SK-N-SH (cell line): ENCODE measurements at regions not wholly inside any gene's neighbourhood (a gene's known extent, or its start where the extent isn't known, plus 50 kb on each side); places are given as distances from the start of the nearest gene placed in this dataset.

Experiments
- CTCF ChIA-PET: fragments of 300-600, 350-600 bp; formaldehyde crosslinking; extraction: SDS; loops from one replicate; lab custom pipeline; 2021; lab: Yijun Ruan, JAX
- POLR2A ChIA-PET: fragments of 350-600 bp; sonication (Branson Sonifier 250); formaldehyde crosslinking; extraction: SDS; loops from one replicate; lab custom pipeline; 2020; ENCODE audit warnings: antibody characterized with exemption, inconsistent platforms; lab: Yijun Ruan, JAX
- DNase-seq: peaks from one replicate; pipeline ENCODE4 v3.0.0; 2012
- H2AFZ ChIP-seq: fragments of 200-600 bp; sonication (generic); 2 replicates; pipeline ENCODE4 v1.8.1; 2016; ENCODE audit warnings: antibody characterized with exemption, mild to moderate bottlenecking, low read depth
- H3F3A ChIP-seq: fragments of 200-600 bp; sonication (generic); replicated peaks from 2 replicates; pipeline ENCODE3; 2016; ENCODE audit warnings: antibody characterized with exemption, mild to moderate bottlenecking; ENCODE audit not compliant: insufficient read depth
- H3K27ac ChIP-seq, 2 experiments: fragments of 200-500 bp in 1 of 2; fragments of 200-600 bp in 1 of 2; sonication (Bioruptor generic) in 1 of 2; sonication (generic), shearing (Covaris generic) in 1 of 2; 2 replicates each; pipeline versions ENCODE4 v1.5.1 to v1.6.1; 2014 to 2016; ENCODE audit warnings: low read depth in 2 of 2, inconsistent platforms in 1 of 2, low read length in 1 of 2, mild to moderate bottlenecking in 1 of 2, mixed read lengths in 1 of 2
- H3K27me3 ChIP-seq: fragments of 200-600 bp; sonication (generic), shearing (Covaris generic); 2 replicates; pipeline ENCODE4 v1.6.1; 2016; ENCODE audit warnings: mixed run types; ENCODE audit not compliant: insufficient read depth
- H3K36me3 ChIP-seq, 2 experiments: fragments of 200-500 bp in 1 of 2; fragments of 200-600 bp in 1 of 2; sonication (Bioruptor generic) in 1 of 2; sonication (generic) in 1 of 2; replicated peaks in 1 of 2; 2 replicates each; pipeline versions ENCODE3 to v1.5.1; 2014 to 2016; ENCODE audit warnings: low read length in 1 of 2, mild to moderate bottlenecking in 1 of 2; ENCODE audit not compliant: insufficient read depth in 2 of 2, control insufficient read depth in 1 of 2
- H3K4me1 ChIP-seq, 2 experiments: fragments of 200-500 bp in 1 of 2; fragments of 200-600 bp in 1 of 2; sonication (Bioruptor generic) in 1 of 2; sonication (generic), shearing (Covaris generic) in 1 of 2; 2 replicates each; pipeline versions ENCODE4 v1.5.1 to v1.6.1; 2014 to 2016; ENCODE audit warnings: low read depth in 1 of 2, low read length in 1 of 2, mixed run types in 1 of 2; ENCODE audit not compliant: insufficient read depth in 2 of 2, control insufficient read depth in 1 of 2
- H3K4me2 ChIP-seq: fragments of 200-600 bp; sonication (generic), shearing (Covaris generic); 2 replicates; pipeline ENCODE4 v1.6.1; 2017; ENCODE audit warnings: mixed run types
- H3K4me3 ChIP-seq, 2 experiments: fragments of 200-500 bp in 1 of 2; fragments of 200-600 bp in 1 of 2; sonication (Bioruptor generic) in 1 of 2; sonication (generic), shearing (Covaris generic) in 1 of 2; 2 replicates each; pipeline versions ENCODE4 v1.5.1 to v1.8.1; 2014 to 2016; ENCODE audit warnings: low read depth in 2 of 2, inconsistent platforms in 1 of 2, low read length in 1 of 2, mild to moderate bottlenecking in 1 of 2, mixed read lengths in 1 of 2, moderate library complexity in 1 of 2
- H3K79me2 ChIP-seq: fragments of 200-600 bp; sonication (generic); 2 replicates; pipeline ENCODE4 v1.8.1; 2017; ENCODE audit warnings: mild to moderate bottlenecking; ENCODE audit not compliant: insufficient read depth
- H3K9ac ChIP-seq: fragments of 200-600 bp; sonication (generic); 2 replicates; pipeline ENCODE4 v1.6.1; 2017; ENCODE audit warnings: mixed run types
- H3K9me2 ChIP-seq: fragments of 200-600 bp; sonication (generic); 2 replicates; pipeline ENCODE4 v1.6.1; 2017; ENCODE audit warnings: mixed run types
- H3K9me3 ChIP-seq: fragments of 200-600 bp; sonication (generic); 2 replicates; pipeline ENCODE4 v1.6.1; 2017; ENCODE audit warnings: mixed run types, mild to moderate bottlenecking, moderate library complexity
- H4K20me1 ChIP-seq: fragments of 200-600 bp; sonication (generic); 2 replicates; pipeline ENCODE4 v1.6.1; 2017; ENCODE audit warnings: mild to moderate bottlenecking, mixed run types; ENCODE audit not compliant: insufficient read depth
- CHD2 ChIP-seq: fragments of 150-350 bp; IDR thresholded peaks from 2 replicates; pipeline ENCODE4 v1.6.1; 2018; ENCODE audit warnings: low read length; ENCODE audit not compliant: partially characterized antibody
- ELF1 ChIP-seq: IDR thresholded peaks from 2 replicates; pipeline ENCODE4 v1.4.0; 2012
- EZH2phosphoT487 ChIP-seq: fragments of 200-600 bp; sonication (generic); IDR thresholded peaks from 2 replicates; pipeline ENCODE4 v1.6.1; 2017; ENCODE audit warnings: low read depth, mixed run types, mild to moderate bottlenecking, antibody characterized with exemption, moderate library complexity, borderline replicate concordance
- FOSL2 ChIP-seq: IDR thresholded peaks from 2 replicates; pipeline ENCODE4 v1.4.0; 2012; ENCODE audit warnings: low read depth, mild to moderate bottlenecking, moderate library complexity, borderline replicate concordance
- FOXM1 ChIP-seq: IDR thresholded peaks from 2 replicates; pipeline ENCODE4 v1.4.0; 2012; ENCODE audit warnings: low read depth, mild to moderate bottlenecking
- GABPA ChIP-seq: IDR thresholded peaks from 2 replicates; pipeline ENCODE4 v1.4.0; 2012; ENCODE audit warnings: low read depth, mild to moderate bottlenecking
- GATA2 ChIP-seq: sonication (generic); formaldehyde crosslinking; IDR thresholded peaks from 2 replicates; pipeline ENCODE4 v1.5.0; 2020; ENCODE audit warnings: mild to moderate bottlenecking, missing genetic modification reagents
- MEF2A ChIP-seq: IDR thresholded peaks from 2 replicates; pipeline ENCODE4 v1.4.0; 2012; ENCODE audit warnings: low read depth, borderline replicate concordance
- MXI1 ChIP-seq: IDR thresholded peaks from 2 replicates; pipeline ENCODE4 v1.6.1; 2012; ENCODE audit warnings: mild to moderate bottlenecking, low read depth, low read length, improper control_type of control experiment
- NRF1 ChIP-seq: IDR thresholded peaks from 2 replicates; pipeline ENCODE4 v1.6.1; 2012; ENCODE audit warnings: low read depth, mild to moderate bottlenecking, low read length
- POLR2AphosphoS5 ChIP-seq: IDR thresholded peaks from 2 replicates; pipeline ENCODE4 v1.6.1; 2012; ENCODE audit warnings: low read depth, low read length
- RAD21 ChIP-seq: IDR thresholded peaks from 2 replicates; pipeline ENCODE4 v1.6.1; 2012; ENCODE audit warnings: mild to moderate bottlenecking, low read length
- RCOR1 ChIP-seq: fragments of 150-350 bp; IDR thresholded peaks from 2 replicates; pipeline ENCODE4 v1.6.1; 2017; ENCODE audit warnings: antibody characterized with exemption, low read length
- RXRA ChIP-seq: IDR thresholded peaks from 2 replicates; pipeline ENCODE4 v1.4.0; 2012; ENCODE audit warnings: low read depth, mild to moderate bottlenecking, borderline replicate concordance
- TAF1 ChIP-seq: IDR thresholded peaks from 2 replicates; pipeline ENCODE4 v1.6.1; 2012; ENCODE audit warnings: low read depth, mild to moderate bottlenecking, low read length, moderate library complexity, borderline replicate concordance
- TCF12 ChIP-seq: IDR thresholded peaks from 2 replicates; pipeline ENCODE4 v1.4.0; 2012
- TEAD4 ChIP-seq: IDR thresholded peaks from 2 replicates; pipeline ENCODE4 v1.4.0; 2012; ENCODE audit warnings: mild to moderate bottlenecking, borderline replicate concordance; ENCODE audit not compliant: insufficient read depth
- YY1 ChIP-seq: IDR thresholded peaks from 2 replicates; pipeline ENCODE4 v1.4.0; 2012; ENCODE audit warnings: low read depth, mild to moderate bottlenecking
- WGBS: methylation state at CpG from one replicate; pipeline ENCODE4 v1.1.6; 2017; ENCODE audit warnings: low lambda C conversion rate; 5-methylcytosine and 5-hydroxymethylcytosine counted together
- TF ChIP-seq, protein P1 (sequence below): IDR thresholded peaks from 2 replicates; pipeline ENCODE4 v1.4.0; 2012; ENCODE audit warnings: low read depth, borderline replicate concordance
- TF ChIP-seq, protein P2 (sequence below): fragments of 200-600 bp; sonication (generic); IDR thresholded peaks from 2 replicates; pipeline ENCODE4 v1.6.1; 2017; ENCODE audit warnings: antibody characterized with exemption, mild to moderate bottlenecking, moderate library complexity
- TF ChIP-seq, protein P3 (sequence below): fragments of 150-350 bp; IDR thresholded peaks from 2 replicates; pipeline ENCODE4 v1.6.1; 2016; ENCODE audit warnings: mild to moderate bottlenecking, low read depth, low read length
- TF ChIP-seq, protein P4 (sequence below): IDR thresholded peaks from 2 replicates; pipeline ENCODE4; 2012

DNA sequence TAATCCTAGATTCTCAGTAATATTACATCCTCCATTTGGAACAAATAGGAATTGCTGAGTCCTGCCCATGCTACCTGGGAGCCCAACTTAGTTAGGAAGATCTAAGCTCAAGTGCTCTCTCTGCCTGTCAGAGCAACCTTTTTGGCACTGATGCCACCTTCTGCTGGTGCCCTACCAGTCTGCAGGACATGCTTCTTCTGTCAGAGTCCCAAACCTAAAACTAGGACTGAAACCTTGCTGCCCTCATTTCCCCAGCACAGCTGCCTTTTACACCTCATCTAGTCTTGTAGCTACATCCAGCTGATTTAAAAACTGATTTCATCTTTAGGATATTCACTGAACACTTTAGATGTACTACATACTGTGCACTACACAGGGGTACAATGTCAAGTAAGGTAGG lies 118.7 kb downstream of the LYPLAL1 start:
- no peaks in the 10 kb centered on the region for H3K27me3 ChIP-seq
- no peak overlapping the region for H3K4me2 ChIP-seq
- H3K36me3 ChIP-seq = no peaks in the 10 kb centered on the region
- H2AFZ ChIP-seq = no peak overlapping the region
- TF ChIP-seq GATA2 (no peak), TEAD4 (no peak), CHD2 (no peak), FOSL2 (no peak), RAD21 (no peak), YY1 (no peak), GABPA (no peak), TAF1 (no peak), ELF1 (no peak), POLR2AphosphoS5 (no peak), EZH2phosphoT487 (no peak)
- TF ChIP-seq, protein P1, sequence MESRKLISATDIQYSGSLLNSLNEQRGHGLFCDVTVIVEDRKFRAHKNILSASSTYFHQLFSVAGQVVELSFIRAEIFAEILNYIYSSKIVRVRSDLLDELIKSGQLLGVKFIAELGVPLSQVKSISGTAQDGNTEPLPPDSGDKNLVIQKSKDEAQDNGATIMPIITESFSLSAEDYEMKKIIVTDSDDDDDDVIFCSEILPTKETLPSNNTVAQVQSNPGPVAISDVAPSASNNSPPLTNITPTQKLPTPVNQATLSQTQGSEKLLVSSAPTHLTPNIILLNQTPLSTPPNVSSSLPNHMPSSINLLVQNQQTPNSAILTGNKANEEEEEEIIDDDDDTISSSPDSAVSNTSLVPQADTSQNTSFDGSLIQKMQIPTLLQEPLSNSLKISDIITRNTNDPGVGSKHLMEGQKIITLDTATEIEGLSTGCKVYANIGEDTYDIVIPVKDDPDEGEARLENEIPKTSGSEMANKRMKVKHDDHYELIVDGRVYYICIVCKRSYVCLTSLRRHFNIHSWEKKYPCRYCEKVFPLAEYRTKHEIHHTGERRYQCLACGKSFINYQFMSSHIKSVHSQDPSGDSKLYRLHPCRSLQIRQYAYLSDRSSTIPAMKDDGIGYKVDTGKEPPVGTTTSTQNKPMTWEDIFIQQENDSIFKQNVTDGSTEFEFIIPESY = no peak
- TF ChIP-seq, protein P2, sequence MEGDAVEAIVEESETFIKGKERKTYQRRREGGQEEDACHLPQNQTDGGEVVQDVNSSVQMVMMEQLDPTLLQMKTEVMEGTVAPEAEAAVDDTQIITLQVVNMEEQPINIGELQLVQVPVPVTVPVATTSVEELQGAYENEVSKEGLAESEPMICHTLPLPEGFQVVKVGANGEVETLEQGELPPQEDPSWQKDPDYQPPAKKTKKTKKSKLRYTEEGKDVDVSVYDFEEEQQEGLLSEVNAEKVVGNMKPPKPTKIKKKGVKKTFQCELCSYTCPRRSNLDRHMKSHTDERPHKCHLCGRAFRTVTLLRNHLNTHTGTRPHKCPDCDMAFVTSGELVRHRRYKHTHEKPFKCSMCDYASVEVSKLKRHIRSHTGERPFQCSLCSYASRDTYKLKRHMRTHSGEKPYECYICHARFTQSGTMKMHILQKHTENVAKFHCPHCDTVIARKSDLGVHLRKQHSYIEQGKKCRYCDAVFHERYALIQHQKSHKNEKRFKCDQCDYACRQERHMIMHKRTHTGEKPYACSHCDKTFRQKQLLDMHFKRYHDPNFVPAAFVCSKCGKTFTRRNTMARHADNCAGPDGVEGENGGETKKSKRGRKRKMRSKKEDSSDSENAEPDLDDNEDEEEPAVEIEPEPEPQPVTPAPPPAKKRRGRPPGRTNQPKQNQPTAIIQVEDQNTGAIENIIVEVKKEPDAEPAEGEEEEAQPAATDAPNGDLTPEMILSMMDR = no peak
- TF ChIP-seq, protein P3, sequence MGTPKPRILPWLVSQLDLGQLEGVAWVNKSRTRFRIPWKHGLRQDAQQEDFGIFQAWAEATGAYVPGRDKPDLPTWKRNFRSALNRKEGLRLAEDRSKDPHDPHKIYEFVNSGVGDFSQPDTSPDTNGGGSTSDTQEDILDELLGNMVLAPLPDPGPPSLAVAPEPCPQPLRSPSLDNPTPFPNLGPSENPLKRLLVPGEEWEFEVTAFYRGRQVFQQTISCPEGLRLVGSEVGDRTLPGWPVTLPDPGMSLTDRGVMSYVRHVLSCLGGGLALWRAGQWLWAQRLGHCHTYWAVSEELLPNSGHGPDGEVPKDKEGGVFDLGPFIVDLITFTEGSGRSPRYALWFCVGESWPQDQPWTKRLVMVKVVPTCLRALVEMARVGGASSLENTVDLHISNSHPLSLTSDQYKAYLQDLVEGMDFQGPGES = no peak
- H3K79me2 ChIP-seq = no peaks in the 10 kb centered on the region
- no peaks in the 10 kb centered on the region for H3K9me2 ChIP-seq
- no peak overlapping the region for H3K4me3 ChIP-seq
- no peak overlapping the region for H3K9ac ChIP-seq
- no peak overlapping the region for H3K27ac ChIP-seq
- no peaks in the 10 kb centered on the region for H3K9me3 ChIP-seq
- H3K4me1 ChIP-seq = peaks cover 0 to 7% of the 10 kb centered on the region in 2 experiments; a peak in 2 of 4 replicates
- ChIA-PET POLR2A (no interaction called here), CTCF (interaction anchor here (0.7 kb wide), 1 partner anchor 94 kb away, joined by 3 read pairs; no protein-coding TSS in a partner anchor)
- no peak for DNase-seq
- H4K20me1 ChIP-seq = no peaks in the 10 kb centered on the region
- H3F3A ChIP-seq = peaks cover 16% of the 10 kb centered on the region

DNA sequence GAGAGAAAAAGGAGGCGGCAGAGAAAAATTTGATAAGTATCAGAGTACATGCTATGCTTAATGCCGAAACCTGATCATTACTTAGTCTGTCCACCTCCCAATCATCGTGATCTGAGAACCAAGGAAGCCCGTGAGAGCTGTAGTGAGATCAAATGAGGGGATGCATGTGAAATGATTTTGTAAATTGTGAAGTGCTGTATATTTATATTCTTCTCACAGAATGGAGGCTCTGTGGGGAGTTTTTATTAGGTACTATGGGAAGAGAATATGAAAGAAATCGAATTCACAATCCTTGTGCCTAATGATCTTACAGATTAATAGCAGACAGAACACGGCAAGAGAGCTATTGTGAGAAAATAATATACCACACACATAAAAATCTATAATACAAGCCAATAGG lies 115.5 kb downstream of the LYPLAL1 start:
- H3K27ac ChIP-seq = no peak overlapping the region
- H3K9me2 ChIP-seq = no peaks in the 10 kb centered on the region
- H3K9me3 ChIP-seq = no peaks in the 10 kb centered on the region
- H3K79me2 ChIP-seq = no peaks in the 10 kb centered on the region
- no peak for TF ChIP-seq MXI1
- TF ChIP-seq, protein P4, sequence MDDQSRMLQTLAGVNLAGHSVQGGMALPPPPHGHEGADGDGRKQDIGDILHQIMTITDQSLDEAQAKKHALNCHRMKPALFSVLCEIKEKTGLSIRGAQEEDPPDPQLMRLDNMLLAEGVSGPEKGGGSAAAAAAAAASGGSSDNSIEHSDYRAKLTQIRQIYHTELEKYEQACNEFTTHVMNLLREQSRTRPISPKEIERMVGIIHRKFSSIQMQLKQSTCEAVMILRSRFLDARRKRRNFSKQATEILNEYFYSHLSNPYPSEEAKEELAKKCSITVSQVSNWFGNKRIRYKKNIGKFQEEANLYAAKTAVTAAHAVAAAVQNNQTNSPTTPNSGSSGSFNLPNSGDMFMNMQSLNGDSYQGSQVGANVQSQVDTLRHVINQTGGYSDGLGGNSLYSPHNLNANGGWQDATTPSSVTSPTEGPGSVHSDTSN = no peak
- TF ChIP-seq TCF12 = no peak
- TF ChIP-seq, protein P1 = no peak
- TF ChIP-seq YY1 = no peak
- TF ChIP-seq POLR2AphosphoS5 = no peak
- TF ChIP-seq RCOR1 = no peak
- TF ChIP-seq TAF1 = no peak
- TF ChIP-seq RAD21 = no peak
- no peak for TF ChIP-seq CHD2
- no peak for TF ChIP-seq FOXM1
- TF ChIP-seq GATA2 = no peak
- TF ChIP-seq MEF2A = no peak
- TF ChIP-seq RXRA = no peak
- TF ChIP-seq NRF1 = no peak
- CTCF ChIA-PET = no interaction called here
- POLR2A ChIA-PET = no interaction called here
- no peaks in the 10 kb centered on the region for H3K27me3 ChIP-seq
- 70% methylated on average over 6 of the region's 6 CpGs for WGBS
- H3K4me2 ChIP-seq = no peak overlapping the region
- H3K4me1 ChIP-seq = no peaks in the 10 kb centered on the region
- H3K4me3 ChIP-seq = no peak overlapping the region
- H3K9ac ChIP-seq = no peak overlapping the region
- H3K36me3 ChIP-seq = no peaks in the 10 kb centered on the region
- no peak for DNase-seq
- no peak overlapping the region for H2AFZ ChIP-seq
- H3F3A ChIP-seq = no peaks in the 10 kb centered on the region
- no peaks in the 10 kb centered on the region for H4K20me1 ChIP-seq
